Stomach (tissue), 8 donors: ENCODE measurements at regions not wholly inside any gene's neighbourhood (a gene's known extent, or its start where the extent isn't known, plus 50 kb on each side); places are given as distances from the start of the nearest gene placed in this dataset.

Experiments
- DNase-seq, 2 donors: peaks; one replicate each; pipeline versions ENCODE4 v3.0.0 to v3.0.0-alpha.2; 2013 to 2019
- H3K27ac ChIP-seq, 5 donors: fragments of 200-600 bp in 4 of 5; sonication (generic) in 4 of 5; one replicate each; pipeline ENCODE4 v1.5.1; 2013 to 2019; ENCODE audit warnings: mild to moderate bottlenecking in 1 of 5, moderate library complexity in 1 of 5
- H3K27me3 ChIP-seq, 3 donors: fragments of 200-600 bp; sonication (generic); one replicate each; pipeline ENCODE4 v1.5.1; 2017 to 2019; ENCODE audit warnings: mixed run types in 1 of 3
- H3K36me3 ChIP-seq, 4 donors: fragments of 200-600 bp; sonication (generic); 1 replicate in 3 of 4; 2 replicates in 1 of 4; pipeline ENCODE4 v1.5.1; 2016 to 2019
- H3K4me1 ChIP-seq, 4 donors: fragments of 200-600 bp; sonication (generic); one replicate each; pipeline ENCODE4 v1.5.1; 2016 to 2019
- H3K4me3 ChIP-seq, 4 donors: fragments of 200-600 bp; sonication (generic) in 3 of 4; one replicate each; pipeline ENCODE4 v1.5.1; 2016 to 2019; ENCODE audit warnings: mild to moderate bottlenecking in 1 of 4
- H3K9me3 ChIP-seq, 4 donors: fragments of 200-600 bp; sonication (generic); one replicate each; pipeline ENCODE4 v1.5.1; 2016 to 2019
- CTCF ChIP-seq, 7 experiments: fragments of 450-650 bp in 4 of 7; fragments of 200-600 bp in 3 of 7; sonication (generic) in 3 of 7; IDR thresholded peaks; one replicate each; pipeline ENCODE4 v1.5.1; 2016 to 2019; ENCODE audit warnings: antibody characterized with exemption in 7 of 7, control low read depth in 2 of 7, mild to moderate bottlenecking in 1 of 7
- EP300 ChIP-seq: sonication (generic); formaldehyde crosslinking; IDR thresholded peaks from one replicate; pipeline ENCODE4 v1.6.1; 2017; ENCODE audit warnings: antibody characterized with exemption
- POLR2A ChIP-seq, 4 donors: fragments of 450-650 bp; IDR thresholded peaks; one replicate each; pipeline ENCODE4 v1.6.1; 2016; ENCODE audit warnings: antibody characterized with exemption in 4 of 4, control low read depth in 2 of 4, mild to moderate bottlenecking in 1 of 4, moderate library complexity in 1 of 4
- POLR2AphosphoS5 ChIP-seq, 3 donors: sonication (generic); formaldehyde crosslinking; IDR thresholded peaks; one replicate each; pipeline ENCODE4 v1.6.1; 2016; ENCODE audit warnings: antibody characterized with exemption in 3 of 3
- WGBS, 5 donors: extraction: QIAGEN DNeasy Blood & Tissue Kit in 3 of 5; methylation state at CpG; one replicate each; pipeline versions ENCODE4 v1.1.5 to v1.1.7; 2013 to 2018; 5-methylcytosine and 5-hydroxymethylcytosine counted together
- intact Hi-C: fragments of 100-400 bp; cut with DNase I; formaldehyde crosslinking; loops from one replicate; pipeline ENCODE4 v1.15.1; 2023; ENCODE audit warnings: low total_unique reads
- donor health status: healthy with polysubstance abuse.
- donor health status: Bipolar disorder and iron deficiency.
- donor health status: healthy.

GRCh38 chr12:109653890-109654289 is 59.7 kb upstream of the FAM222A start:
- Histone ChIP-seq H3K4me1 (no peaks in the 10 kb centered on the region), H3K27ac (no peak overlapping the region), H3K4me3 (no peak overlapping the region), H3K27me3 (peaks cover 0 to 54% (median 0%) of the 10 kb centered on the region in 3 donors), H3K9me3 (no peaks in the 10 kb centered on the region), H3K36me3 (no peaks in the 10 kb centered on the region)
- WGBS, 5 donors = 35 to 47% (median 44%) methylated on average over 7 of the region's 7 CpGs
- TF ChIP-seq CTCF (IDR thresholded peaks at IDR 0.05) (no peak), EP300 (no peak), POLR2AphosphoS5 (IDR thresholded peaks at IDR 0.05) (no peak), POLR2A (IDR thresholded peaks at IDR 0.05) (no peak)
- DNase-seq = no peak
- intact Hi-C loops = no loop called here

- no peak overlapping the region for H3K4me3 ChIP-seq
- H3K9me3 ChIP-seq = no peaks in the 10 kb centered on the region
- H3K27ac ChIP-seq = no peak overlapping the region
- DNase-seq = no peak
- TF ChIP-seq POLR2A (IDR thresholded peaks at IDR 0.05) = no peak
- TF ChIP-seq POLR2AphosphoS5 (IDR thresholded peaks at IDR 0.05) = no peak
- TF ChIP-seq EP300 = no peak
- no peak for TF ChIP-seq CTCF (IDR thresholded peaks at IDR 0.05)
- H3K4me1 ChIP-seq = no peaks in the 10 kb centered on the region
- intact Hi-C loops = no loop called here
- H3K27me3 ChIP-seq = peaks cover 0 to 49% (median 0%) of the 10 kb centered on the region in 3 donors
- no peaks in the 10 kb centered on the region for H3K36me3 ChIP-seq
- WGBS, 5 donors = 63 to 71% (median 68%) methylated on average over 13 of the region's 13 CpGs
Measured at GRCh38 chr12:109654357-109654756, 59.3 kb upstream of the FAM222A start.

- peaks cover 0 to 42% (median 0%) of the 10 kb centered on the region in 3 donors for H3K27me3 ChIP-seq
- TF ChIP-seq POLR2A (IDR thresholded peaks at IDR 0.05) (no peak), POLR2AphosphoS5 (IDR thresholded peaks at IDR 0.05) (no peak), CTCF (IDR thresholded peaks at IDR 0.05) (no peak), EP300 (no peak)
- no peak overlapping the region for H3K27ac ChIP-seq
- intact Hi-C loops = no loop called here
- no peak for DNase-seq
- no peak overlapping the region for H3K4me3 ChIP-seq
- WGBS, 5 donors = 82 to 90% (median 89%) methylated on average over 2 of the region's 2 CpGs
- H3K9me3 ChIP-seq = no peaks in the 10 kb centered on the region
- no peaks in the 10 kb centered on the region for H3K36me3 ChIP-seq
- no peaks in the 10 kb centered on the region for H3K4me1 ChIP-seq
Measured at GRCh38 chr12:109655578-109655977, 58.0 kb upstream of the FAM222A start.

- TF ChIP-seq POLR2A (IDR thresholded peaks at IDR 0.05) (no peak), POLR2AphosphoS5 (IDR thresholded peaks at IDR 0.05) (no peak), EP300 (no peak), CTCF (IDR thresholded peaks at IDR 0.05) (no peak)
- WGBS, 5 donors = 67 to 83% (median 81%) methylated on average over 9 to 10 of the region's 10 CpGs
- no peaks in the 10 kb centered on the region for H3K4me1 ChIP-seq
- H3K9me3 ChIP-seq = no peaks in the 10 kb centered on the region
- H3K4me3 ChIP-seq = no peak overlapping the region
- no peak for DNase-seq
- peaks cover 0 to 32% (median 0%) of the 10 kb centered on the region in 3 donors for H3K27me3 ChIP-seq
- H3K36me3 ChIP-seq = no peaks in the 10 kb centered on the region
- H3K27ac ChIP-seq = no peak overlapping the region
- intact Hi-C loops = no loop called here
Measured at GRCh38 chr12:109656743-109657142, 56.9 kb upstream of the FAM222A start.
